Head of caudate nucleus (tissue), 42 donors: ENCODE measurements at regions not wholly inside any gene's neighbourhood (a gene's known extent, or its start where the extent isn't known, plus 50 kb on each side); places are given as distances from the start of the nearest gene placed in this dataset.
A peak's percentile ranks its signal among the peaks of the same experiment; 100 is the strongest.

Experiments used
- DNase-seq, 42 donors: peaks; one replicate each; pipeline versions ENCODE4 v3.0.0 to v3.0.0-alpha.2; 2020 to 2021; ENCODE audit warnings: mixed read lengths in 7 of 42
- intact Hi-C: fragments of 100-400 bp; cut with DNase I; formaldehyde crosslinking; loops from one replicate; pipeline ENCODE4 v1.15.0; 2022

DNA sequence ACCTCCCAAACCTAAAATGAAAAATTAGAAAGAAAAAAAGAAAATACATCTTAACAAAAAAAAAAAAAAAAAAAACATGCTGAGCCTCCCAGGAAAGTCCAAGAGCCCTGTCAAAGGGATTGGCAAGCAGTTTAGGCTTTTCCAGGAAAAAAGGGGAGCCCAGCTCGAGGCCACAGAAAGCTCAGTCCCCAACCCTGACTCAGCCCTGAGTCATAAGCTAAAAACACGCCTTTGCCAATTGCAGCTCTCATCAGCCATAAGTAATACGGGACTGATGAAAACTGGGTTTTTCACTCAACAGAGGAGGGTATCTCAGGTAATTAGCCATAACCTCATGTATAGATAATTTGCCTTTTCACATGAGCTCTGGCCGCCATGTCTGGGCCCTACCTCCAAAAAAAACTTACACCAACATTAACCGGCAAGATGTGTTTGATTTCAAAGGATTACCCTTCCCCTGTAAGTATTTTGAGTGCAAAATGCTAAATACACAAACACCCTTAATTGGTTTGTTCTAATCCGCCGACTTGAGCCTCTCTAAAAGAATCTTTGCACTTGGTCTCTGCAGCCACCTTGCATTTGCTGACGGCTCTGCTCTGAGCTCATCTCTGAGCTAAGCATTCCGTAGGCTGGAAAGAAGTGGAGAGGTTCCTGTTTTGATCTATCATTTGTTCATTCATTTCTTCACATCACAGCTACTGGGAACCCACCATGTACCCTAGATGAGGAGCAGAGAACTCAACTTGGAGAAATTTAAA lies 319.2 kb downstream of the BCL11B start:
- intact Hi-C loops, result no loop called here
- peak in 5 of 42 donors; percentile 1 to 48 (median 19) for DNase-seq

DNA sequence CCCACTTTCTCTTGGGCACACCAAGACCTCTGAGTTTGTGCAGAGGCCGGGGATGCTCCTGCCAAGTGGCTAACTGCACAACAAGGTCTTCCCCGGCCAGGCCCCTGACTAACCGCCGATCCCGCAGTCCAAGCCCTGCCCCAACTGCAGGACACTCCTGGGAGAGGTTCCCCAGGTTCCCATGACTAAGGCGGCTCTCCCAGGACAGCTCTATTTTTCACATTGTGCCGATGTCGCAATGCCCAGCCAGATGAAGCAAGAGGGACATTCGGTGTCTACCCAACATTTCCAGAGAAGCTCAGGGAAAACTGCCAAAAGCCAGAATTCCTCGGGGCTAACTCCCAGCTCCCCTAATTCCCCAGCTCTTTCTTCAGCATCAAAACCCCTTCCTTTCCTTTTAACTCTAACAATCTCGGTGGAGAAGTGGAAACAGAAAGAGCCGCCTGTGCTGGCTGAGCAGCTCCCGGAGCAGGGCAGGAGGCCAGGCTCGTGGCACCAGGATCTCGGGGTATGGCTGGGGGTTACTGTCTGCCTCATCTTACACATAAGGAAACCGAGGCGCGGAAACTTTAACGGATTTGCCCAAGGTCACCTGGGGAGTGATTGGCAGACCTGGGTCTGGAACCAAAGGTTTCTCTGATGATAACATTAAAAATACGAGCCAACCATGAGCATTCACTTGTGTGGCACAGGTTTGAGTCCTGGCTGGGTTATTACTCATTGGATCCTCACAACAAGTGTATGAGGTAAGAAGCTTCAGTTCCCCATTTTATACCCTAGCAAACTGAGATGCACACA lies 318.2 kb downstream of the BCL11B start:
- peak in 5 of 42 donors; percentile 5 to 37 (median 31) for DNase-seq
- intact Hi-C loops, result no loop called here

GRCh38 chr14:98954349-98955000 lies 317.5 kb downstream of the BCL11B start:
- intact Hi-C loops, result no loop called here
- DNase-seq, result peak in 4 of 42 donors; percentile 6 to 31 (median 15)

DNA sequence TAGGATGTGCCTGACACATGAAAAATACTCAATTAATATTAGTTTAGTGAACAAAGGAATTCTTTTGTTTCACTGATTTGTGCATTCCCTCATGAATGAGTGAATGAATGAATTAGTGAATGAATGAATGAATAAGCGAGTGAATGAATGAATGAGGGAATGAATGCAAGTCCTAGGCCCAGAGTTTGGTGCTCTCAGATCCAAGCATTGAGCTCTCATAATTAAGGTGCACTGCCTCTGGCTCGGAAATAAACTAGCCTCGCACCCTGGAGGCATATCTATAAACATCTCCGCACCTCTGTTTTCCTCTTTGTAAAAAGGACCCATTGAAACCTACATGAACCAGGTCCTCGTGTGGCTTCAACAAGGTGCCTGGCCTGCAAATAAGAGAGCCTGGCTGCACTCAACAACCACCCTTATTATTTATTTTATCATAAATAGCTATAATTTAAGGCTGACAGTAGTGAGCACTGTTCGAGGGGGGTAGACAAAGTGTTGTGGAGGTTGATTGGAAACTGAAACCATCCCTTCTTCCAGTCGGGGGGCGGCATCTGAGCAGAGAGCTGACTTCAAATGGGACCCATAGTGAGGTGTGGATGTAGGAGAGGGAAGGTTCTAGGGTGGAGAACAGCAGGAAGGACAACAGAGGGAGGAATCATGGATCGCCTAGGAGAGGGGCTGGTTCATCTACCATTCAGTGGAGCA lies 316.8 kb downstream of the BCL11B start:
- intact Hi-C loops, result no loop called here
- DNase-seq, result peak in 3 of 42 donors; percentile 1 to 19 (median 17)

- peak in 1 of 42 donors; percentile 40 for DNase-seq
- intact Hi-C loops, result no loop called here
Measured at GRCh38 chr14:98955741-98956070, 316.3 kb downstream of the BCL11B start.

DNA sequence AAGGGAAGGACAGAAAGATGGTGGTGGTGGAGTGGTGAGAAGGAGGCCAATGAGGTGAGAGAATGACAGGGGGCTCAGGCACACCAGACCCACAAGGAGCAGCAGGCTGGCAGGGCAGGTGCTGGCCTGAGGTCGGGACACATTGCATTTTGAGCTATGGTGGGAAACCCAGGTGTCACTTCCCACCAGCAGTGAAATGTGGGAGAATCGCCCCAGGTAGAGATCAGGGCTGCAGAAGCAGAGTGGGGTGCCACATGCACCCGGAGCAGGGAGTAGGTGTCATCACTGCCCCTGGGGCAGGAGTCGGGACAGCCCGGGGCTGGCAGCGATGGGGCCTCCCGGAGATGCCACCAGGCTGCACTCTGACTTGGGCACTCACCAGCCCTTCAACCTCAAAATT lies 315.8 kb downstream of the BCL11B start:
- peak in 4 of 42 donors; percentile 10 to 33 (median 17) for DNase-seq
- intact Hi-C loops, result no loop called here

DNA sequence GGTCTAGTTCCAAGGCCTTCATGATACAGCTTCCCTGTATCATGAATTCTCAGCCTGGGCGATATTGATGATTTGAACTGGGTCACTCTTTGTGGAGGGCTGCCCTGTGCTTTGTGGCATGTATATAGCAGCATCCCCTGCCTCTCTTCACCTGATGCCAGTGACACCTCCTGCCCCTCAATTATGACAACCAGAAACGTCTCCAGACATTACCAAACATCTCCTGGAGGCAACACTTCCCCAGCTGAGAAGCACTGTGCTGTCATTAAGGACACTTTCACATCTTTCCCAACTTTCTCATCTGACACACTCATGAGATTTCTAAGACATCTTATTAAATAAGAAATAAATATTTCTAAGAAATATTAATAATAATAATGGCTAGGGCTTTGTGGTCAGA lies 315.3 kb downstream of the BCL11B start:
- peak in 2 of 42 donors; percentile 28 to 30 for DNase-seq
- intact Hi-C loops, result no loop called here

- peak in 6 of 42 donors; percentile 13 to 63 (median 32) for DNase-seq
- intact Hi-C loops, result no loop called here
Measured at GRCh38 chr14:98957211-98958047, 314.6 kb downstream of the BCL11B start.

DNA sequence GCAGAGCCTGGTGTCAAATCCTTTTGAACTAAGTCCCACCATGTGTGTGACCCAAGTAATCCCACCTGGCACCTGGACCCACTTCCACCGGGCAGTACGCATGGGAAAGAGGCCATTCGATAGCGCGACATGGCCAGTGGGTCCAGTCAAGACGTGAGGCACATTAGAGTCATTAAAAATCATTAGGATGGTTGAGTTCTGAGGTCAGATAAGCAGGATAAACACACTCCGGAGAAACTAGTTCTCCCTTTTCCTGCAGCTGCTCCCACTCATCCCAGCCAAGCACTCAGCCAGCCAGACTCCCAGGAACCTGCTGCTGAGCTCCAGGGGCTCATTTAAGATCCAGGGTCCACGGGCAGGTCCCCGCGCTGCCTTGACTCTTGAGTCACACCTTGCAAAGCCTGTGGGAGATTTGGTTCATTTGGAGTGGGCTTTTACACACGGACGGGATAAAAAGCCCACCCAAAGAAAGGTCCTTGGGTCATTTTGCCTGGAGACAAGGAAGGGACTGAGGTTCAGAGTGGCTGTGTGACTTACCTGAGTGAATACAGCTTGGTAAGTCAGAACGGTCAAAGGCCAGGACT lies 313.9 kb downstream of the BCL11B start:
- peak in 2 of 42 donors; percentile 25 to 27 for DNase-seq
- intact Hi-C loops, result no loop called here

DNA sequence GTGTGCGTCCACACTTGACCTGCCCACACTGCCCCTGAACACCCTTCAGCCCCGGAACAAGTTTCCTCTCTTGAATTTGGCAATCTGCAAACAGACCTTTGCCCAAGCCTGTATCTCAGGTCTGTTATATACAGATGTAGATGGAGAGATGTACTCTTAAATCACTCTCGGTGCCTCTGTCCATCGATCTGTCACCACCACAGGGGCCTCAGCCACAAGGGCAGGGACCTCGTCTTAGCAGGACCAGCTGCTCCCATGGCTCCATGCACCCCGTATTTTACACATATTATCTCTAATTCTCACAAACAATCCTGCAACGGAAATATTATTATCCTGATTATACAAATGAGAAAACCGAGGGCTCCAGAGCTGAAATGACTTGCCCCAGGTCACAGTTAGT lies 313.4 kb downstream of the BCL11B start:
- intact Hi-C loops, result no loop called here
- DNase-seq, result peak in 2 of 42 donors; percentile 6 to 28

- intact Hi-C loops, result no loop called here
- DNase-seq, result peak in 2 of 42 donors; percentile 25 to 35
Measured at GRCh38 chr14:98959410-98959809, 312.6 kb downstream of the BCL11B start.

DNA sequence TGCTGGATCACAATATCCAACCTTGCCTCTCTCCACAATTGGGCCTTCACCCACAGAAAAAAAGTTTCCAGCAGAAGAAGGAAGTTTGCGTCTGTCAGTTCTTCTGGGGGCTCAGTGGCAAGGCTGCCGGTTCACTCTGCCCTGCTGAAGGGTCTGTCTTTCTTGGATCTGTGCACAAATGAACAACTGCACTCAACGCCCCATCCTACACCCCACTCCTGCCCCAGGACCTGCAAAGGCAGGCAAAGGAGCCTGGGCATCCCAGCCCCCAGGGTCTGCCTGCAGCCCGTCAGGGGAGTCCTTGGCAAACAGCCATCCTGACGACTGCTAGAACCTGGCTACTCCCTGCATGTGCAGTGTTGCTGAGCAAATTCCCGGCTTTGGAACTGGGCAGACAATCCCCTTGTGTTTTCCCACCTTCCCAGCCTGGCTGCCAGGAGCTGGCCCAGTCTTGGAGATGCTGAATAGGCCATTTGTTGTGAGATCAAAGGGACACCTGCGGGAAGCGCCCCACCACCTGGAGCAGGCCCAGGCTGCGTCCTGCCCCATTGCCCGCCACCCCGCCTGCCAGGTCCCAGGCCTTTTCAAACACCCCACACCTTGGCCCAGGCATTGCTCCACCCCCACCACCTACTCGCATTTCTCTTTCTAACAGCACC lies 311.9 kb downstream of the BCL11B start:
- peak in 2 of 42 donors; percentile 18 to 24 for DNase-seq
- intact Hi-C loops, result no loop called here

DNA sequence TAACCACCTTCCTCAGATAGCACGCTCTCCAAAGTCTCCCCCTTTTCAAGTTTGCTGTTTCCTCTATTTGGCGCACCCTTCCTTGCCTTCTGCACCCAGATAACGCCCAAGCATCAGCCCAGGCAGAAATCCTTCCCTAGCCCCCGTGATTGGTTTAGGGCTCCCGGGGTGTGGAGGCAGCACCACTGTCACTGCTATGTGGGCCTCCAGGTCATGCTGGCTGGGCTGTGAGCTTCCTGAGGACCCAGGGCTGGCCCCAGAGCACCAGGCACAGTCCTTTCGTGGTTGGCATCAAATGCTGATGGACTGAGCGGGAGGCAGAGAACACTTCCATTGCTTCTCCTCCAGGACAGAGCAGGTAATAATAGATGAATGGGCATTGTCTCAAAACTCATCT lies 311.4 kb downstream of the BCL11B start:
- intact Hi-C loops, result no loop called here
- peak in 1 of 42 donors; percentile 27 for DNase-seq

DNA sequence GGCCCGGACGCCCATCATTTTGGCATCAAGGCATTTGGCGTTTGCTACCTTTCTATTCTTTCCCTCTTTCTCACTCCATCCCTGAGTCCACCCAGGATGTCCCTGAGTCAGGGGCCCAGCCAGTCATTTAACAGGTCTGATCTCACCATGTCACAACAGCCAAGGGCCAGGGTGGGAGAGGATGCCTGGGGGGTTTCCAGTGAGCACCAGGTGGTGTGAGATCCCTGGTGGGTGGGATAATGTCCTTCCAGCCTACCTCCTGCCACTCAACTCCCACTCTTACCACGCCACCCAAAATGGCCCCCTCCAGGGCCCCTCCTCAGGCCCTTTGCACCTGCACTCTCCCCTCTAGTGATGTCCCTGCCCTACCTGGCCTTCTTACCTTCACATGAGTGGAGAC lies 310.8 kb downstream of the BCL11B start:
- peak in 2 of 42 donors; percentile 9 to 12 for DNase-seq
- intact Hi-C loops, result no loop called here

DNA sequence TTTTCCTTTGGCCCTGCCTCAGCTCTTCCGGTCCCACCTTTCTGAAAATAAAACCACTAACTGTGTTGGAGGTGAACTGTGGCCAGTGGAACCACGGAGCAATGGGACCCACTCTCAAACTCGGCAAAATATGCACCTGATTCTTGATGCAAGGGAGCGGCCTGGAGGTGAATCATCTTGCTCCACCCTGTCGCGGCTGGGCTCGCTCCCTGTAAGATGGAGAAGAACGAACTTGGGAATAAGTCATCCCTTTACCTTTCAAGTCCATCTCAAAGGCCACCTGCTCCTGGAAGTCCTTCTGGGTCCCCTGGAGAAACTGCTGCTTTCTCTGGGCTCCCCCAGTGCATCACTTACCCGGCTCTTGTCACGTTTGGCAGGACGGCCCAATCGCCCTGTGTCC lies 309.9 kb downstream of the BCL11B start:
- DNase-seq, result no peak
- intact Hi-C loops, result no loop called here

DNA sequence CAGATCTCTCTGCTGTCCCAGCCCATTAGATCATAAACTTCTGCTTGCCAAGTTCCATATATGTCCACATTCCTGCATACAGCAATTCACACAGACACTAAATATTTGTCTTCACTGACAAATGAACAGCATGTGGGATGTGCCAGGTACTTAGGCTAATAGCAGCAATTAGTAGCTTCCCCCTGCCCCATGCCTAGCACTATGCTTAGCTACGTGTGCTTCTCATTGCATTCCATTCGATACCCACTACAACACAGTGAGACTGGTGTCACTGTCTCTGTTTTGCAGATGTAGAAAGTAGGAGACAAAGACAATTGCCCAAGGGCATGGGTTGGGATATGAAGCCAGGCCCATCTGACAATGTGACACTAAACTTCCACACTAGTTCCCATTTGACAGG lies 308.4 kb downstream of the BCL11B start:
- intact Hi-C loops, result no loop called here
- DNase-seq, result no peak

GRCh38 chr14:98964171-98964570 lies 307.8 kb downstream of the BCL11B start:
- no peak for DNase-seq
- intact Hi-C loops, result no loop called here

DNA sequence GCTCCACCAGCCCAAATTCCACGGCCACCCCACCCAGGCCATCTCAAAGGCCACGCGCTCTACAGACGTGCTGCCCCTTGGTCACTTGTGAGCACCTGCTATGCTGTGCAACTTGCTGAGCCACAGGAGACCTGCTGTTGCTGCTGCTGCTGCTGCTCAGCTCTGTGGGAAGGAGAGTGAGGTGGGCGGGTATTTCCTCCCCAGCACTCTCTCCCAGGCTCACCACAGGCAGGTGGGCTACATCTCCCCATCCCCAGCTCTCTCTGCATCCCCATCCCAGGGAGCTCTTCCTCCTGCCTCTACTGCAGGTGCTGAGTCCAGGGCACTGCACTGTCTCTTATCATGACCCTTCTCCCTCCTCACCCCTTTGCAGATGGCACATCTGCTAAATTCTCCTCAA lies 306.9 kb downstream of the BCL11B start:
- peak in 2 of 42 donors; percentile 35 to 46 for DNase-seq
- intact Hi-C loops, result no loop called here
